NT2/D1 (cell line): ENCODE measurements at regions not wholly inside any gene's neighbourhood (a gene's known extent, or its start where the extent isn't known, plus 50 kb on each side); places are given as distances from the start of the nearest gene placed in this dataset.
A peak's percentile ranks its signal among the peaks of the same experiment; 100 is the strongest.
"Not testable (repeated sequence)": the region's sequence is repeated elsewhere in the genome, so short reads cannot be mapped to it uniquely, and the experiment has no call there.

Source experiments
- DNase-seq: peaks from one replicate; pipeline ENCODE4 v3.0.0-alpha.2; 2011; ENCODE audit warnings: low read depth, low spot score
- H3K27me3 ChIP-seq: 2 replicates; pipeline ENCODE4 v1.6.0; 2011; ENCODE audit warnings: mild to moderate bottlenecking; ENCODE audit not compliant: insufficient read length, insufficient read depth
- H3K36me3 ChIP-seq: 2 replicates; pipeline ENCODE4 v1.6.1; 2011; ENCODE audit warnings: mild to moderate bottlenecking, low read length, mixed read lengths; ENCODE audit not compliant: insufficient read depth, insufficient read length
- H3K4me1 ChIP-seq: 2 replicates; pipeline ENCODE4 v1.5.1; 2011; ENCODE audit not compliant: insufficient read depth, insufficient read length
- H3K4me3 ChIP-seq: 2 replicates; pipeline ENCODE4 v1.5.1; 2011; ENCODE audit warnings: low read depth; ENCODE audit not compliant: insufficient read length
- H3K9ac ChIP-seq: 2 replicates; pipeline ENCODE4 v1.6.0; 2011; ENCODE audit warnings: low read depth; ENCODE audit not compliant: insufficient read length
- H3K9me3 ChIP-seq: 2 replicates; pipeline ENCODE4 v1.5.1; 2011; ENCODE audit warnings: mild to moderate bottlenecking, low read length; ENCODE audit not compliant: insufficient read depth
- SUZ12 ChIP-seq: IDR thresholded peaks from 2 replicates; pipeline ENCODE4 v1.6.1; 2011; ENCODE audit not compliant: insufficient read length, insufficient read depth; ENCODE audit errors: extremely low read depth
- YY1 ChIP-seq: IDR thresholded peaks from 2 replicates; pipeline ENCODE4 v1.6.1; 2011; ENCODE audit not compliant: insufficient read length, insufficient read depth
- ZNF274 ChIP-seq: IDR thresholded peaks from 2 replicates; pipeline ENCODE4 v1.6.1; 2011; ENCODE audit warnings: mild to moderate bottlenecking, low read depth, low read length

DNA sequence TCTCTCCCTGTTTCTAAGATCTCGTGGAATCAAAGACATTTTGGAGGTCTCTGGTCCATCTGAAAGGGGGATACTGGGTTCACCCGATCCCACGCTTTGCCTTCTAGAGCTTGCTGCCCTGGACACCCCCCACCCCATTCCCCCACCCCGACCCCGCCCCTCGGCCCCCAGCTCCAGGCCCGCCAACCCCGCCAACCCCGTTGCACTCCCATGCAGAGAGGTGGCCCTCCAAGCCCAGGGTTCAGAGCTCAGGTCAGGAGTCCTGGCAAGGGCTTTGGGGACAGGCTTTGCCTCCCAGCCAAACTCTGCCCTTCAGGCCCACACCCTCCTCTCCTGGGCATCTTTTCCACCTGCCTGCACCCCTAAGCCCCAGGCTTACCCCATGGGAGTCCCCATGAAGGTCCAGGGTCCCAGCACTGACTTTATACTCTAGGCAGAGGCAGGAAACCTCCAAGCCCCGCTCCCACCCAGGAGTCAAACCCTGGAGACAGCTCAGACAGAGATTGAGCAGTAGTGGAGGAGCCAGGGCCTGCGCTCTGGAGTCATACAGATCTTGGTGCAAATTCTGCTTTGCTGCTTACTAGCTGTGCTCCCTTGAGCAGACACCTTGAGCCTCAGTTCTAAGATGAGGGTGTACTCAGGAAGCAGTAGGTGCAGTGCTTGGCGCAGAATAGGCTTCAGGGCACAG is 155.9 kb downstream of the FOXD2 start:
- no peaks in the 10 kb centered on the region for H3K9me3 ChIP-seq
- no peak for DNase-seq
- no peaks in the 10 kb centered on the region for H3K36me3 ChIP-seq
- TF ChIP-seq ZNF274 (no peak), SUZ12 (no peak), YY1 (no peak)
- H3K27me3 ChIP-seq: peaks cover 43% of the 10 kb centered on the region
- H3K9ac ChIP-seq: peak overlapping the region; percentile 43
- peak overlapping the region; percentile 27 for H3K4me3 ChIP-seq
- H3K4me1 ChIP-seq: peaks cover 18% of the 10 kb centered on the region

- H3K27me3 ChIP-seq: peaks cover 43% of the 10 kb centered on the region
- no peak for TF ChIP-seq ZNF274
- no peak for TF ChIP-seq SUZ12
- TF ChIP-seq YY1: no peak
Measured at GRCh38 chr1:47594627-47595026, 156.8 kb downstream of the FOXD2 start.

DNA sequence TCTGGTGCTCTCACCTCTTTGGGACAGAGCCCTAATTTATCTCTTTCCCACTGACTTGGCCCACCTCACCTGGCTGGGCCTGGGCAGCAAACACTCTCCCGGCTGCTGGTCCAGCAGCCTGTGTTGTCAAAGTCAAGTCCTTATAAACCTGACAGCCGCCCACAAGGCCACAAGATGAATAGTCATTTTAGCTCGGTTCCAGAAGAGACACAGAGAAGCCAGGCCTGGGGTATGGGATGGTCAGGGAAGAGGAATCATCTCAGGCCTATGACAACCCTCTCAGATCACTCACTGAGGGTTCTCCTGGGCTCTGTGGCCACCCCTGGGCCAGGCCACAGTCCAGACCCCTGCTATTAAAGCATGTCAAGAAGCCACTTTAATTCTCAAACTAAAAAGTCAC is 158.5 kb downstream of the FOXD2 start:
- no peak for TF ChIP-seq SUZ12
- no peak for DNase-seq
- H3K9ac ChIP-seq: no peak overlapping the region
- peaks cover 15% of the 10 kb centered on the region for H3K4me1 ChIP-seq
- H3K27me3 ChIP-seq: peaks cover 37% of the 10 kb centered on the region
- no peaks in the 10 kb centered on the region for H3K36me3 ChIP-seq
- H3K4me3 ChIP-seq: no peak overlapping the region
- peaks cover 19% of the 10 kb centered on the region for H3K9me3 ChIP-seq

More at GRCh38 chr1:47594627-47595026, 156.8 kb downstream of the FOXD2 start:
- H3K4me1 ChIP-seq: peaks cover 18% of the 10 kb centered on the region
- H3K9me3 ChIP-seq: peaks cover 4% of the 10 kb centered on the region
- no peaks in the 10 kb centered on the region for H3K36me3 ChIP-seq
- no peak overlapping the region for H3K4me3 ChIP-seq
- no peak for DNase-seq
- no peak overlapping the region for H3K9ac ChIP-seq

- TF ChIP-seq YY1: no peak
- no peak for TF ChIP-seq ZNF274
- no peak for TF ChIP-seq SUZ12
- DNase-seq: no peak
- Histone ChIP-seq H3K9ac (peak overlapping the region; percentile 46), H3K4me3 (no peak overlapping the region), H3K9me3 (peaks cover 36% of the 10 kb centered on the region), H3K4me1 (peaks cover 6% of the 10 kb centered on the region), H3K27me3 (peaks cover 17% of the 10 kb centered on the region), H3K36me3 (no peaks in the 10 kb centered on the region)
Measured at GRCh38 chr1:47598357-47598756, 160.5 kb downstream of the FOXD2 start.

DNA sequence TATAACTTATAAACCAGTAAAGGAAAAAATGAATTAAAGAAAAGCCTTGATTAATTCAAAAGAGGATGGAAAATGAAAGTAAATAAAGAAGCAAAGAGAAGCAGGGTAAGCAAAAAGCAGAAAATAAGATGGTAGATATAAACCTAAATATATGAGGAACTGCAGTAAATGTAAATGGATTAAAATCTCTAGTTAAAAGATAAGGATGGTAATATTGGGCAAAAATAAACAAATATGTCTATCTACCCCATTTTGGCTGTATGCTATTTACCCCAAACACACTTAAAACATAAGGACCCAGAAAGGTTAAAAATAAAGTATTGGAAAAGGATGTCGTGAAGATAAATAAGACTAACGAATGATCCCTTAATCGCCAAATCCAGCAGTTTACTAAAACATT is 161.9 kb downstream of the FOXD2 start:
- H3K36me3 ChIP-seq: no peaks in the 10 kb centered on the region
- peaks cover 36% of the 10 kb centered on the region for H3K9me3 ChIP-seq
- TF ChIP-seq SUZ12 (no peak), YY1 (no peak), ZNF274 (no peak)
- H3K4me3 ChIP-seq: no peak overlapping the region
- H3K27me3 ChIP-seq: peaks cover 3% of the 10 kb centered on the region
- DNase-seq: no peak
- H3K4me1 ChIP-seq: peaks cover 6% of the 10 kb centered on the region
- no peak overlapping the region for H3K9ac ChIP-seq

DNA sequence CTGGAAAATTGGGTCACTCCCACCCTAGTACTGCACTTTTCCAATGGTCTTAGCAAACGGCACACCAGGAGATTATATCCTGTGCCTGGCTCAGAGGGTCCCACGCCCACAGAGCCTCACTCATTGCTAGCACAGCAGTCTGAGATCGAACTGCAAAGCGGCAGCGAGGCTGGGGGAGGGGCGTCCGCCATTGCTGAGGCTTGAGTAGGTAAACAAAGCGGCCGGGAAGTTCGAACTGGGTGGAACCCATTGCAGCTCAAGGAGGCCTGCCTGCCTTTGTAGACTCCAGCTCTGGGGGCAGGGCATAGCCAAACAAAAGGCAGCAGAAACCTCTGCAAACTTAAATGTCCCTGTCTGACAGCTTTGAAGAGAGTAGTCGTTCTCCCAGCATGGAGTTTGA is 164.6 kb downstream of the FOXD2 start:
- not testable (repeated sequence) for H3K27me3 ChIP-seq, H3K4me3 ChIP-seq, H3K36me3 ChIP-seq, H3K9ac ChIP-seq, DNase-seq, H3K4me1 ChIP-seq
- peaks cover 57% of the 10 kb centered on the region for H3K9me3 ChIP-seq

DNA sequence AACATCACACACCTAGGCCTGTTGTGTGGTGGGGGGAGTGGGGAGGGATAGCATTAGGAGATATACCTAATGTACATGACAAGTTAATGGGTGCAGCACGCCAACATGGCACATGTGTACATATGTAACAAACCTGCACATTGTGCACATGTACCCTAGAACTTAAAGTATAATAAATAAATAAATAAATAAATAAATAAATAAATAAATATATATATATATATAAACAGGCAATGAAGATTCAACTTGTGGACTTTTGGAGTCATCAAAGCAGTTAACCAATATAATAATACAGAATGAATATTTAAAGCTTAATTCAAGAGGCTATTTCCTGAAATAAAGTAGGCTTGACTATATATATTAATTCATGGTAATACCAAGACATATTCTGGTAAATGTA is 167.0 kb downstream of the FOXD2 start:
- not testable (repeated sequence) for H3K4me3 ChIP-seq, H3K9ac ChIP-seq, H3K36me3 ChIP-seq, H3K4me1 ChIP-seq, H3K27me3 ChIP-seq, DNase-seq
- peaks cover 69% of the 10 kb centered on the region for H3K9me3 ChIP-seq
